ENCODE measurements at regions not wholly inside any gene's neighbourhood (a gene's known extent, or its start where the extent isn't known, plus 50 kb on each side); places are given as distances from the start of the nearest gene placed in this dataset.

- H3K27ac Mint-ChIP-seq: no peak overlapping the region
- POLR2A ChIA-PET: no interaction called here
- CTCF ChIA-PET: no interaction called here
- H3K9me3 Mint-ChIP-seq: no peaks in the 10 kb centered on the region
- no peaks in the 10 kb centered on the region for H3K36me3 ChIP-seq (ENCODE audit: insufficient read depth, low read length)
- no peaks in the 10 kb centered on the region for H3K9me3 ChIP-seq (ENCODE audit: control insufficient read depth in 1 of 2, insufficient read depth in 1 of 2, low read length in 2 of 2)
- no peaks in the 10 kb centered on the region for H3K27me3 ChIP-seq (ENCODE audit: control insufficient read depth in 1 of 2, insufficient read depth in 2 of 2, low read length in 2 of 2)
- ATAC-seq (ENCODE audit: poor library complexity) (no peak), DNase-seq (no peak)
- intact Hi-C loops (cut with DNase I, micrococcal nuclease): no loop called here
- no peak overlapping the region for H3K27ac ChIP-seq (ENCODE audit: low read depth in 1 of 2, low read length in 2 of 2)
- no peak for TF ChIP-seq CTCF (IDR thresholded peaks at IDR 0.05)
- no peaks in the 10 kb centered on the region for H3K4me1 Mint-ChIP-seq (ENCODE audit: low read depth)
- H3K36me3 Mint-ChIP-seq (ENCODE audit: low read depth): no peaks in the 10 kb centered on the region
- H3K4me1 ChIP-seq (ENCODE audit: insufficient read depth, low read length): no peaks in the 10 kb centered on the region
- H3K4me3 Mint-ChIP-seq: no peak overlapping the region
- no peaks in the 10 kb centered on the region for H3K27me3 Mint-ChIP-seq
- no peak overlapping the region for H3K4me3 ChIP-seq (ENCODE audit: low read length)
Measured at GRCh38 chr3:94285872-94286271, 223.0 kb downstream of the NSUN3 start.

DNA sequence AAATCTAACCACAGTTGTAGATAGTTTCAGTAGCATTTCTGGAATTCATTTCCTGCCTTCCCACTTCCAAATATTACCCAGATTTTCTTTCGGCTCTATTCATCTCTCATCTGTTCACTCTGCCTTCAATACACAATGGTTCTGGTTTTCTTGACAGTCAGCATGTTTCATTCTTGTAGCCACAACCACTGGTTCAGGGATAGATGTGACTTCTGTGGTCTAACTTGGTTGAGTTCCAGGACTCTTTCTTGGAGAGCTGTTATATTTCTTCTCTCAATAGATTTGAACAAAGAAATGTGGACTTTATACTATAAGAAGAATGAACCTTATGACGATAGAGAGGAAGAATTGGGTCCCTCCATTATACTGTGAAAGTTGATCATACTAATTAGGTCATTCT lies 228.8 kb downstream of the NSUN3 start:
- no peaks in the 10 kb centered on the region for H3K9me3 ChIP-seq (ENCODE audit: control insufficient read depth in 1 of 2, insufficient read depth in 1 of 2, low read length in 2 of 2)
- intact Hi-C loops (cut with DNase I, micrococcal nuclease): no loop called here
- no peak overlapping the region for H3K27ac Mint-ChIP-seq
- TF ChIP-seq CTCF (IDR thresholded peaks at IDR 0.05): no peak
- no peaks in the 10 kb centered on the region for H3K36me3 Mint-ChIP-seq (ENCODE audit: low read depth)
- H3K36me3 ChIP-seq (ENCODE audit: insufficient read depth, low read length): no peaks in the 10 kb centered on the region
- no peak overlapping the region for H3K4me3 Mint-ChIP-seq
- H3K27ac ChIP-seq (ENCODE audit: low read depth in 1 of 2, low read length in 2 of 2): no peak overlapping the region
- no peaks in the 10 kb centered on the region for H3K9me3 Mint-ChIP-seq
- H3K4me1 ChIP-seq (ENCODE audit: insufficient read depth, low read length): no peaks in the 10 kb centered on the region
- no peaks in the 10 kb centered on the region for H3K4me1 Mint-ChIP-seq (ENCODE audit: low read depth)
- ChIA-PET CTCF (interaction anchor here (1.3 kb wide), 1 partner anchor 11 kb away, joined by 4 read pairs; no protein-coding TSS in a partner anchor), POLR2A (no interaction called here)
- DNase-seq (no peak), ATAC-seq (ENCODE audit: poor library complexity) (no peak)
- H3K4me3 ChIP-seq (ENCODE audit: low read length): no peak overlapping the region
- H3K27me3 ChIP-seq (ENCODE audit: control insufficient read depth in 1 of 2, insufficient read depth in 2 of 2, low read length in 2 of 2): no peaks in the 10 kb centered on the region
- H3K27me3 Mint-ChIP-seq: no peaks in the 10 kb centered on the region

DNA sequence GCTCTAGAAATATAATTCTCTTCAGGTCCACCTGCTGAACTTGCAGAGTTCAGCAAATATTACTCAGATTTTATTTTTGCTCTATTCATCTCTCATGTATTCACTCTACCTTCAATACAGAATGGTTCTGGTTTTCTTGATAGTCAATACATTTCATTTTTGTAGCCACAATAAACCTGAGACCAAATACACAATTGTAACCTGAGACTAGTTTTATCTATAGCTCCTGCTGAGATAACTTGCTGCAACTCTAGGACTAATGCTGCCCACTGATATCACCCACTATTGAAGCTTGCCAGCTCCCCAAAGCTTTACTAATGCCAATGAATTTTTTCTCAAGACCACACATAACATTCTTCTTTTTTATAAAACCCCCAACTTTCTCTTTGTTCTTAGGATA lies 229.3 kb downstream of the NSUN3 start:
- Mint-ChIP-seq H3K9me3 (no peaks in the 10 kb centered on the region), H3K27ac (no peak overlapping the region), H3K4me1 (ENCODE audit: low read depth) (no peaks in the 10 kb centered on the region), H3K4me3 (no peak overlapping the region), H3K27me3 (no peaks in the 10 kb centered on the region), H3K36me3 (ENCODE audit: low read depth) (no peaks in the 10 kb centered on the region)
- H3K4me3 ChIP-seq (ENCODE audit: low read length): no peak overlapping the region
- no peaks in the 10 kb centered on the region for H3K36me3 ChIP-seq (ENCODE audit: insufficient read depth, low read length)
- H3K27me3 ChIP-seq (ENCODE audit: control insufficient read depth in 1 of 2, insufficient read depth in 2 of 2, low read length in 2 of 2): no peaks in the 10 kb centered on the region
- ATAC-seq (ENCODE audit: poor library complexity): no peak
- intact Hi-C loops (cut with DNase I, micrococcal nuclease): no loop called here
- ChIA-PET POLR2A (no interaction called here), CTCF (no interaction called here)
- TF ChIP-seq CTCF (IDR thresholded peaks at IDR 0.05): no peak
- DNase-seq: no peak
- no peaks in the 10 kb centered on the region for H3K9me3 ChIP-seq (ENCODE audit: control insufficient read depth in 1 of 2, insufficient read depth in 1 of 2, low read length in 2 of 2)
- no peaks in the 10 kb centered on the region for H3K4me1 ChIP-seq (ENCODE audit: insufficient read depth, low read length)
- H3K27ac ChIP-seq (ENCODE audit: low read depth in 1 of 2, low read length in 2 of 2): no peak overlapping the region
